ENCODE measurements at regions not wholly inside any gene's neighbourhood (a gene's known extent, or its start where the extent isn't known, plus 50 kb on each side); places are given as distances from the start of the nearest gene placed in this dataset.

DNA sequence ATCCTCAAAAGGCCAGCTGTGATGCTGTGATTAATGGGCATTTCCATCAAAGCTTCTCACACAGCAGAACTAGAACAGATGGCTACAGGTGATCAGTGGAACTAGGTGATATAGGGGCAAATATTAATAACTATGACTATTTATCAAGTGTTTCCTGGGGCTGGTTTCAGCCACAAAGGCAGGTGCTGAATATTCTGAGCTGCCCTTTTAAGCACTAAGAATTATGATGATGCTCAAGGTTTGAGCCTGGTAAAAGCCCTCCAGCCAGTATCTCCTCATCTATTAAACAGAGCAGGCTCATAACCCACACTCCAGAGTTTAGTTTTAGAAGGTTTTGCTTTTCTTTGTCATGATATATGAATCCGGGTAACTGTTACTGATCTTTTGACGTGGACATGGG, 129.5 kb upstream of the ACP3 start:
- DNase-seq (ENCODE audit: low read depth in 3 of 3), result no peak

DNA sequence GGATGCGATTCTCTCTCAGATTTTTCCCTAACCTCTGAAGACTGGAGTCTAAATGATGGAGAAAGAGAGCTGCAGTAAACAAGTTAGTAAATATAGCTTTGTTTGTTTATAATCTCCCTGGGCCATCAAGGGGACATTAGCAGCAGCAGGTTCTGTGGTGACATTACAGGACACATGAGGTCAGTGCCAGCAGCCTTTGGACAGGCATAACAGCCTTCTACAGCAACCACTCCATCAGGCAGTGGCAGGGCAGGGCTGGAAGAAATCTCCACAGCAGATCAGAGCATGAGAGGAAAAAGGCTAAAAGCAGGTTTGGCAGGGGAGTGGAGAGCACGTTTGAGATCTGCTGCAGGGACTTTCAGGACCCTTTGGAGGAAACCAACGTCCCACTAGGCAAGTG, 127.6 kb upstream of the ACP3 start:
- no peak for DNase-seq (ENCODE audit: low read depth in 3 of 3)

DNA sequence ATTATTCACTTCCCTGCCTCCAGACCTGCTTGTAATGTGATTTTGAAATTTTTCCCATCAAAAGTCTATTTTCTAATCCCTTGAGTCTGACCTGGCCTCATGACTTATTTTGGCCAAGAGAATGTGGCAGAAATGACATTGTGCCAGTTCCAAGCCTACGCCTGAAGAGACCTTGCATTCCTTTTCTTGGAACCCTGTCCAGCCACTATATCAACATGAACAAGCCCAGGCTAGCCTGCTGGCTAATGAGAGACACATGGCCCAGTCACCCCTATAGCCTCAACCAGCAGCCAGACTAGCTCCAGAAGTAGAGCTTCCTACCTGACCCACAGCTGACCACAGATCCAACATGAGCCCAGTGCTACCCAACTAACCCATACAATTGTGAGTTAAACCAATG, 121.1 kb upstream of the ACP3 start:
- no peak for DNase-seq (ENCODE audit: low read depth in 3 of 3)

DNA sequence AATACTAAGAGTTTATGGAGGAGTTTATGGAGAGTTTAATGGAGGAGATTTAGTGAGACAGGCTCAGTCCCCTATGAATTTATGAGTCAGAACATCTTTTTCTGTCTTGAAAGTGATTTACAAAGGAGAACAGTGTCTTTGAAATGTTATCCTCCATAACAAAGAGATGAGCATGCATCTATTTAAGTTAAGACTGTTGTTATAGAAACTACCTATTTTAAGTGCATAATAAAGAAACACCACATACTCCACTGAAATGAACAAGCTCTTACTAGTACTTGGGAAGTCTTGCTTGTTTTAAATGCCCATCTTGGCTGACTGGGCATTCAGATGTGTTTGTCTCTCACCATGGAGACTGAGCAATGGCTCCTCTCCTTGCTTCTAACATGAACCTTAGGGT, 118.7 kb upstream of the ACP3 start:
- DNase-seq (ENCODE audit: low read depth in 3 of 3), result no peak

DNA sequence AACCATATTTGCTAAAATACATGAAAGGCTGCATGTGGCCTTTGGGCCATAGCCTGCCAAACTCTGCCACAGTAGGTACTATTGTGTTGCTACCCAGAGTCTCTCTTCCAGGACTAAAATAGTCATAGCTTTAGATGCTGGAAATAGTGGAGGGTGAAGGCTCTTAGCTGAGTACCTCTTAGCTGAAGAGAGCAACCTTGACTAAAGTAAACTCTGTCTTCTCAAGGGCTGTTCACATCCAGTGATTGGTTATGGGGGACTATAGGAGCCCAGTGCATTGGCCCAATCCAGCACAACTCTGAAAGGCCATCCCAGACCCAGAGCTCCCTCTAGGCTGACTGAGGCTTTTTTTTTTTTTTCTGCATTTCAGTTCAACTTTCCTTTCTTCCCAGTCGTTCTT, 117.8 kb upstream of the ACP3 start:
- DNase-seq (ENCODE audit: low read depth in 3 of 3), result no peak

DNA sequence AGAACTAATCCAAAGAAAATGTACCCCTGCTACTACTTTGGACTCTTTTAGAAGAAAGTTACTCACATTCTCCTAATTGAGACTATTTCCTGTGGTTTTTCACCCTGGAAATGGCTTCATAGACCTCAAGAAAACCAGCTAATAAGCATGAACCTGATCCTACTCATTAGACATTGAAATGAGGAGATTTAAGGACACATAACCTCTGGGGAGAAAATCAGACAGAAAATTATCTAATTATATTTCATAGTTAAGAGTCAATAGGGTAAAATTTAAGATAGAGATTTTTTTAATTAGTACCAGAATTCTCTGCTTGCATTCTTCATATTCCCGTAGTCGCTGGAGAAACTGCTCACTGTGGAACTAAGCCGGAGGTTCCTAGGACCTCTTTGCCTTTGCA, 114.6 kb upstream of the ACP3 start:
- DNase-seq (ENCODE audit: low read depth in 3 of 3), result no peak

DNA sequence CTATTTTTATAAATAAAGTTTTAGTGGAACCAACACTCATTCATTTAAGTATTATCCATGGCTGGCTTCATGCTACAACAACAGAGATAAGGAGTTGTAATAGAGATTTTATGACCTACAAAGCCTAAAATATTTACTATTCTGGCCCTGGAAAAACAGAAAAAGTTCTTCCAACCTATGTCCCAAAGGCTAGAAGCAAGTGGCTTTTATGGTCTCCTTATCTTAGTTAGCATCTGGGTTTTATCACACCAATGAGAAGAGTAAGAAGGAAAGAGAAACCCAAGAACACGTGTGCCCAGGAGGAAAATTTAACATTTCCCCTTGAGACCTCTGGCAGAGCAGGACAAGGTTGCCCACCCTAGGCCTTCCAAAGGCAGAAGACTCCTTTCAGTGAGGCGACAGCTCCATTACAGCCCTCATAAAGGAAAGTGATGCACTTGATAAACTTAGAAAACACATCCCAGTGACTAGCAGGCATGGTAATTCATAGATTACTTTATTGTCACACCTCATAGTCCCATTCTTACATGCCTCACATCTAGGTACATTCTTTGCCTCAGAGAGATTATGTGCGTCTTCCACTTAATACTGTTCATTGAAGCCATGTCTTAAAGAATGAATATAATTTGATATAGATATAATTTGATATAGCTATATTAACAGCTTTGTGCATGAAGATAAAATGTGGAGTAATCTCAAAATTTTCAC, 113.2 kb upstream of the ACP3 start:
- DNase-seq (ENCODE audit: low read depth in 3 of 3), result no peak

DNA sequence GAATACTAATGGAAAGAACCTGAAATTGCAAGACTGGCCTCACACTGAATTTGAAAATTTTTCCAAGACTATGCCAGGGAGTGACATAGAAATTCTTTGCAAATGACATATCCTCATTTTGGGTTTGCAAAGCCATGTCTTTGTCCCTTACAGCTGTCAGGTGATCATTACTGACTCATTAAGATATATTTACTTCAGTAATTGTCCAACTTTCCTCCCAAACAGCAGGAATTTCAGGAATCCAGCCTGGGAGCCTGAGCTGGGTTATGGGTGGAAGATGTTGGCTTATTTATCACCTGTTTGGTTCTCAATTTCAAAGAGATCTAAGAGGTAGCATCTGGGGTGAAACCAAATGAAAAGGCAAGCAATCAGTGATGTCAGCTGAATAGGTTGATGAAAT, 111.6 kb upstream of the ACP3 start:
- no peak for DNase-seq (ENCODE audit: low read depth in 3 of 3)

DNA sequence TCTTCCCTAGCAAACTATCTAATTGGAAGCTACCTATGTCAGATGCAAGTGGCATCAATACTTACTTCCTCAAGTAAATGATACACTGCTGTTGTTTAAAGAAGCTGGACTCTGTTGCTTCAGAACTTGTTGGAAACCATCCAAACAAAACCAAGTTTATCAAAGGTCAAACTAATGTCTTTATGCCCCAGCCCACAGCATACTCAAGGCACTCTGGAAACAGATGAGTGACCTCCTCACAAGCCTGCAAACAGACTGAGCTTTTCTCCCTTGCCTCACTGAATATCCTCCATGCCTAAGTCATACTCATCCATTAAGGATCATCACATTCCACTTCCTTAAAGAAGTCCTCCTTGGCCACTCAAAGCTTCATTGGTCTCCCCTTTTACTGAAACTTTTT, 107.4 kb upstream of the ACP3 start:
- DNase-seq (ENCODE audit: low read depth in 3 of 3), result no peak

DNA sequence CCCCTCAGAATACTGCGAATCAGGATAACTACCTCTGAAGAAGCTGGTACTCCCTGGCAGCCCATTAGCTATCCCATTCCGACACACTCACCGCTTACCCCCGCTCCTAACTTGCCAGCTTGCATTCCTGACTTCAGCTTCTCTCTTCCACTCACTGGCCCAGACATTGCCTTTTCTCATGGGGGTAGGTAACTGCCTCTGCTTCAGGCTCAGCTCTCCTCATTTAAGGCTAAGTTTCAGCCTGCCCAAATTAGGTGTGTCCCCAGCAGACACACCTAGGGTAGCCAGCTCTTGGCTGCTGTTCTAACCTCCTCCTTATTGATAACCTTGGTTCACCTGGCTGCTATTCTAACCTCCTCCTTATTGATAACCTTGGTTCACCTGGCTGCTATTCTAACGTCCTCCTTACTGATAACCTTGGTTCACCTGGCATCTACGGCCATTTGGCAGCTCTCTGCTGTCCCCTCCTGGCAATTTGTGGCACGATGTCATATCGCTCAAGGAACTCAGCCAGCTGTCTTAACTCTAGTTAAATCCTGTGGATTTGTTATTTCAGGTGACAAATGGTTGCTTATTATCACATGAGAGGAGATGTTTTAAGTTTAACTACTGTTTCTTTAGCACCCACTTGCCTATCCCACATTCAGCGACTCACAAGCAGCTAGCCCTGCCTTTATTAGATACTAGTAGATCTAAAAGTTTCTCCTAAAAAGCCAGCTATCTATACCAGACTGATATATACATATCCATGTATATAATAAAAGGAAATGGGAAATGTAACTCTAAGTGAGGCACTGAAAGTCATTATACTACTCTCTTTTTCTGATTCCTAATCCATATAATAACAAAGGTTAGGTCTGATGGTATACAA, 106.5 kb upstream of the ACP3 start:
- DNase-seq (ENCODE audit: low read depth in 3 of 3), result peak in 1 of 3 experiments; percentile 7

DNA sequence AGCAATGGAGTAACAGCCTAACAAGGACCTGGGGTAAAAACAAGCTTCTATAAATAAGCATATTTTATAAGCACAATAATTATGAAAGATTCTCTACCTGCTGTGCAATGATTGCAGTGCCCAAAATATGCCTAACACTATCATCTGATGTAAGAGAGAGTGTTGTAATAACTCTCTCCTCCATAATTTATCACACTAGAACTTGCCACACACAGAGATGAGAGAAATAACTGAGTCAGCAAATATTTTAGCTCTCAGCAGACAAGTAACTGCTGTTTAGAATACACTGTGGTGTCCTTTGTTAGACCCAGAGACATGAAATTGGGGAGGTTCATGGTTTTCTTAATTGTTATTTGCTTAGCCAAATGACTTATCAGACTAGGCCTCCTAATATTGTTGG, 105.3 kb upstream of the ACP3 start:
- no peak for DNase-seq (ENCODE audit: low read depth in 3 of 3)

DNA sequence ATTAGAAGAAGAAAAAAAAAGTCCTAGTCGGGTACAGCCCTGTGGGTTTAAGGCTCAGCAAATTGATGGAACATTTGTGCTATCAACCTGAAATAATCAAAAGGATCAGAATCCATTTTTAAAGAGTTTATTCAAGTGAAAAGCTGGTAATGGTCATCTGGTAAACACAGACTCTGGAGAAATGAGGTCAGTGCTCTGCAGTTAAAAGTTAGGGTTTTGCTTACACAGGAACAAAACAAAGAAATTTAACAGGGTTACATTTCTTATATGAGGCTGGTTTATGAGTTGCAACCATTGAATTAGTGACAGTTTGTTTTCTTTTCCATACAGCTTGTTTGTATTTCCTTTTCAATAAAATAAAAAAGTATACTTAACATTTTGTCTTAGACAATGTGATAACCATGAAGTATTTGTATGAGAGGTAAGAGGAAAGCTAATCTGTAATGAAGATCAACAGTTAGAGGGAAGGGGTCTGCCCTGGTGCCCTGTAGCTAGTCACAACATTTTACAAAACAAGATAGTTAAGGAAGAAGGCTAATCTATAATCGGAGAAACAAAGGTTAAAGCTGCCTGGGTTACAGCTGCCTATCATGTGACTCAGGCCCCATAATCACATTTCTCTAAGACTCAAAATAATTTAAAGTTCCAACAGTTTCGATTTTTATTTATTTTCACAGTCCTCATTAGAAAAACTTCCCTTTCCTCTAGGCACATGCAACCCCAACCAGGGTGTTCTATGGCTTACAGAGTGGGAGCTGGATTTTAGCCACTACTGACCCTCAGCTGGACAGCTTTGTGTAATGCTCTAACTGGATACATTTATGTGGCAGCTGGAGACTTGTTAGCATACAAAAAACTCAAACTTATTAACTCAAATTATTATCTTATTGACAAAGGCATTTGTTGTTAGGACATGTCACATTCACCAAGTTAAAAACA, 98.1 kb upstream of the ACP3 start:
- DNase-seq (ENCODE audit: low read depth in 3 of 3), result no peak

DNA sequence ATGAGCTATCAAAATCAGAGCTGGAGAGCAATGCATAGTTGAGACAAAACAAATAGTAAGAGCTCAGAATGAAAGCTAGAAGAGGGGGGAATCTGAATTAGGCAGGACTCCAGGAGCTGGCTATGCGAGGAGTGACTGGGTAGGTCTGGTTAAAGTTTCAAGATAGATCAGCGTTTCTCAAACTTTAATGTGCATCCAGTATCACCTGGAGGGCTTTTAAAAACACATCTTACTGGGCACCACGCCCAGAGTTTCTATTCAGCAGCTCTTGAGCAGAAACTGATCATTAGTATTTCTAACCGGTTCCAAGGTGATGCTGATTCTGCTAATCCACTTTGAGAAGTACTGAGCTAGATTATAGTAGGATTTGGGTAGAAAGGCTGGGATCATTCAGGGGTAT, 96.2 kb upstream of the ACP3 start:
- no peak for DNase-seq (ENCODE audit: low read depth in 3 of 3)

DNA sequence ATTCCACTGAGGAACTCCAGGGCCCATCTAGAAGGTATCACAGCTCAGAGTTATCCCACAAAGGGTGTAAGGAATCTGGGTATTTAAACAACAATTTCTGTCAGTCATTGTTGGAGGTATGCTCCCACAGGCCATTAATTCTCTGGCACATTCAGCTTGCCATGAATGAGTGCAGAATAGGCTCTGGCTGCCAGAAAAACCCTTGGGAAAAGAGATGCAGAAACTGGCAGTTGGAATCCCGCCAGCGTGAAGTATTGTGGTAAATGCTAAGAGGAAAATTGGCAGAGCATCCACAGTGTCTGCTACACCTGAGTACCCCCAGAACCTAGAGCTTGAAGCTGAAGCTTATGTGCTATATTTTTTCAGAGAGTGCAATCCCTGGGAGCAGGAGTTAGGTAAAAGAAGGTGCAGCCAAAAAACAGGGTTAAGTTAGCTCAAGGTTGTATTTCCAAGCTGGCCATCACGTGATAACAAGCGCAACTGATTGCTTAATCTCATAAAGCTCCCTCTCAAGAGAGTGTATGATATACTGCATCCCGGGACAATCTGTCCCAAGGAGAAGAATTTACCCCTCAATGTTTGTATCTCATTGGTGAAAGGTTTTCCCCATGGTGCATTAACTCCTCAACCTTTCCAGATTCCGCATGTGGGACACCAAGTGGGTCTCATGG, 94.2 kb upstream of the ACP3 start:
- no peak for DNase-seq (ENCODE audit: low read depth in 3 of 3)

DNA sequence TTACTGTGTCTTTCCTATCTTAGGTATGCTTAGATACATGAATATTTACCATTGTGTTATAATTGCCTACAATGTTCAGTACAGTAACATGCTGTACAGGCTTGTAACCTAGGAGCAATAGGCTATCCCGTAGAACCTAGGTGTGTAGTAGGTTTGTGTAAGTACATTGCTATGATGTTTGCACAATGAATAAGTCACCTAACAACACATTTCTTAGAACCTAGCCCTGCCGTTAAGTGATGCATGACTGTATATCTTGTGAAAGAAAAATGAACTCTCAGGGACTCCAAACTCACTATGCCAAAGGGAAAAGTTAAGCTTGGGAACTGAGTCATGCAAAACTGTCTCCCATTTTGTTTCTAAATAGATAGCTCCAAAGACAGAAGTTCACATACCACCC, 91.5 kb upstream of the ACP3 start:
- no peak for DNase-seq (ENCODE audit: low read depth in 3 of 3)

DNA sequence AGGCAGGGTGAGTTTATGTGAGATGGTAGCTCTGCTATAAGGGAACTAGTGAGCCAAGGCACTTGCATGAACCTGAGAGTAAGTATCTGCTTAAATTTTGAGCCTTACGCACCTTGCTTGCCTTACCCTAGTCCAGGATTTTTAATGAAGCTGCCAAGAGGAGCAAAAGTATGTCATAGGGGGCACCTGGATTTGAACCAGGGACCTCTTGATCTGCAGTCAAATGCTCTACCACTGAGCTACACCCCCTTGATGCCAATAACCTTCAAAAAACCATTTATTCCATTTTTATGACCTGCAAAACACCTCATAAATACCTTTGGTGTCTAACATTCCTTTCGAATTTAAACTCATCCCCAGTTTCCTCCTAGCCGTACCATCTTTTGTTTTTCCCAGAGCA, 88.3 kb upstream of the ACP3 start:
- no peak for DNase-seq (ENCODE audit: low read depth in 3 of 3)

DNA sequence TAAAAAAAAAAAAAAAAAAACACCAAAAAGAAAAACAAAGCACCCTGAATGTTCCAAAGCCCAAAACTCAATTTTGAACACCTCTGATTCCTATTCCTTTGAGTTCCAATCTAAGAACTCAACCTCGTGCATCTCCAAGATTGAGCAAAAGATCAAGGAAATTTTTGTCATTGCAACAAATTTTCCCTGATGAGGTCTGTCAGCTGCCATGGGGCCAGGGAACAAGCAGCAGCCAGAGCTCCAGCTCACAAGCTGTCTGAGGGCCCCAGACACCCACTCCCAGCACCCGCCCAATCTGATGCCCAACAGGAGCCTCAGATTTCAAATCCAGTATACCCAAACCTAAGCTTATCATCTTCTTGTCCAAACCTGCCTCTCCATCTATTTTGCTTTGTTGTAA, 87.6 kb upstream of the ACP3 start:
- DNase-seq (ENCODE audit: low read depth in 3 of 3), result no peak

DNA sequence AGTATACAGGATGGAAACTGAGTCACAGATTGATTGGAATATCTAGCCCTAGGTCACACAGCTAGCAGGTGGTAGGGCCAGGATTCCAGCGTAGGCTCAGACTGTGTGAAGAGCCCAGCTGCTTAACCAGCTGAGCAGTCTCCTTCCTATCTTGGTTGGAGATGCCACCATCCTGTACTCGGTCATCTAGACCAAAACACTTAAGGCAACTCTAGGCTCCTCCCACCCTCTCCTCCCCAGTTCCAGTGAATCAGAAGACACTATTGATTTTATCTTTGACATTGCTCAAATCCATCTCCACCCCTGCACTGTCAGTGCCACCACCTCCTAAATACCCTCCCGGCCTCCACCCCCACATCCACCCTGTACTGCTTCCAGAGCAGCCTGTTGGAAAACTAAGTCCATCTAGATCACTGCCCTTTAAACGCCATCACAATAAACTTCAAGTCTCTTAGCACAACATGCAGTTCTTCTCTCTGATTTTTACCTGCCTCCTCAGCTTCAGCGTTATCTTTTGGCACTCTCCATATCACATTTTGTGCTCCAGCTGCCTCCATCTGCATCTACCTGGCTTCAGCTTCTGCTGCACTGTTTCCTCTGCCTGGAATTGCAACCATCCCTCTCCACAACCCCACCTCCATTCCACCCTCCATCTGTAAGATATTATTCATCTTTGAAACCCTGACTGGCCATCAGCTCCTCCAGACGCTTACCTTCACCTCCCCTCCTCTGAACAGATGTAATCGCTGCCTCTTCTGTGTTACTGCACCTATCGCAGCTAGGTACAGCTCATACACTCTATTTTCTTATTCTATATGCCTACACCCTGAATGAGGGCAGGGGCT, 86.8 kb upstream of the ACP3 start:
- no peak for DNase-seq (ENCODE audit: low read depth in 3 of 3)

DNA sequence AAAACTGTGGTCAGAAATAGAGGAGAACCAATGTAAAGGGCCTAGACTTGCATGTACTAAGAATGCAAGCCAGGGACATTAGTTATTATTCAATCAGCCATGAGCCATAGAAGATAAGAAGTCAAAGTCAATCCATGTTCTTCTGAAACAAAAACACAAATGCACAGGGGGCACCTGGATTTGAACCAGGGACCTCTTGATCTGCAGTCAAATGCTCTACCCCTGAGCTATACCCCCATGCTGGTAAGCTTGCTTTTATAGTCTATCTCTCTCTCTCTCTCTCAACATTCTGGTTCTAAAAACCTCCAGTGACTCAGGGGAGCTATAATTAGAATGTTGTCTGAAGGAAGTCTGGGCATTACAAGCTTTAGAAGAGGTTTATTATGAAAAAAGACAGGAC, 85.6 kb upstream of the ACP3 start:
- no peak for DNase-seq (ENCODE audit: low read depth in 3 of 3)

DNA sequence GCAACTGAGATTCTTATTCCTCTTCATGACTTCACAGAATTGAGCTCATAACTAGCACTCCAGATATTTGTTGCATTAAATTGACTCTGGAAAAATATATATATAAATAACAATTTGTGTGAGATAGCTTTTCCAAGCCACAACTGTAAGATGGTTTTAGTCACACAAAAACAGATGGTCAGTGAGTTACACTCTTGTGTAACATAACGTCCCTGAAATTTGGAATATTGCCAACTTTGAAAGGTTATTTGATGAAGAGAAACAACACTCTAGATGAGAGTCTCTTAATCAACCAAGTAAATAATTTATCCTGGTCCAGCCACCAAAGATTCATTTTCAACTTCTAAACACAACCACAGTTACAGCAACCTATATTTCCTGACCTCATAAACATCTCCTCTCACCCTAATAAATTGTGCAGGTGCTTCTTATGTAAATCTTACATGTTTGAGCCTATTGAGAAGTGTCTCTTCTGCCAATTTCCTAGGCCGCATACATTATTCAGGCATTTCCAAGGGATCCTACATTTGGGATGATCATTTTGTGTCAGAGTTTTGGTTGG, 84.9 kb upstream of the ACP3 start:
- no peak for DNase-seq (ENCODE audit: low read depth in 3 of 3)
